Chondrocyte (in vitro differentiated cells): ENCODE measurements at regions not wholly inside any gene's neighbourhood (a gene's known extent, or its start where the extent isn't known, plus 50 kb on each side); places are given as distances from the start of the nearest gene placed in this dataset.

Experiments
- DNase-seq: peaks from one replicate; pipeline ENCODE4 v3.0.0; 2021; ENCODE audit warnings: mixed read lengths, low spot score
- H3K27ac Mint-ChIP-seq: one replicate; pipeline ENCODE4 v1.8.0; 2021; ENCODE audit warnings: mild to moderate bottlenecking, moderate library complexity, mixed read lengths; ENCODE audit not compliant: unreplicated experiment
- H3K27me3 Mint-ChIP-seq: 2 replicates; pipeline ENCODE4 v1.8.0; 2021; ENCODE audit warnings: low read depth, mixed read lengths
- H3K36me3 Mint-ChIP-seq: 2 replicates; pipeline ENCODE4 v1.8.0; 2021; ENCODE audit warnings: low read depth, mixed read lengths
- H3K4me1 Mint-ChIP-seq: 2 replicates; pipeline ENCODE4 v1.8.0; 2021; ENCODE audit warnings: low read depth, mild to moderate bottlenecking, mixed read lengths
- H3K4me3 Mint-ChIP-seq: one replicate; pipeline ENCODE4 v1.8.0; 2021; ENCODE audit warnings: mild to moderate bottlenecking, moderate library complexity, mixed read lengths; ENCODE audit not compliant: unreplicated experiment
- H3K9me3 Mint-ChIP-seq: 2 replicates; pipeline ENCODE4 v1.8.0; 2021; ENCODE audit warnings: low read depth, mixed read lengths
- TF ChIP-seq, protein P1 (sequence below): fragments of 200-600 bp; sonication (generic); IDR thresholded peaks from 2 replicates; pipeline ENCODE4 v1.5.0; 2021; ENCODE audit warnings: antibody characterized with exemption, mild to moderate bottlenecking, moderate library complexity

DNA sequence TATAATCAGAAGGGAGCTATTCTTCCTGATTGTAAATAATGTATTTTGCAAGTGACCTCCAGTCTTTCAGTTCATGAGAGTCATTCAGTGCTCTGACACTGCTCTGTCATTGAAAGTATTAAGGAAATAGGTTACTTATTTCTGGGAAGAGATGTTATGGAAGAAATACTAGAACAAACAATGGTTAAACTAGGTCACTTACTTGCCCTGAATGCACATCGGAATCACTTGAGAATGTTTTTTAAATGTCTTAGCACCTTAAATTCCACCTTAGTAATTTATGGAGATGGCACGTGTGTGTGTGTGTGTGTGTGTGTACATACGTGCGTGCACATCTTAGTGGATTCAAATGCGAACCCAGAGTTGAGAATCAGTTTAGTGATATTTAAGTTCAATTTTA lies 126.6 kb upstream of the KCNH7 start:
- Mint-ChIP-seq H3K4me3 (no peak overlapping the region), H3K9me3 (peaks cover 10% of the 10 kb centered on the region), H3K36me3 (no peaks in the 10 kb centered on the region), H3K27ac (no peak overlapping the region), H3K4me1 (no peaks in the 10 kb centered on the region), H3K27me3 (peaks cover 2% of the 10 kb centered on the region)
- TF ChIP-seq, protein P1, sequence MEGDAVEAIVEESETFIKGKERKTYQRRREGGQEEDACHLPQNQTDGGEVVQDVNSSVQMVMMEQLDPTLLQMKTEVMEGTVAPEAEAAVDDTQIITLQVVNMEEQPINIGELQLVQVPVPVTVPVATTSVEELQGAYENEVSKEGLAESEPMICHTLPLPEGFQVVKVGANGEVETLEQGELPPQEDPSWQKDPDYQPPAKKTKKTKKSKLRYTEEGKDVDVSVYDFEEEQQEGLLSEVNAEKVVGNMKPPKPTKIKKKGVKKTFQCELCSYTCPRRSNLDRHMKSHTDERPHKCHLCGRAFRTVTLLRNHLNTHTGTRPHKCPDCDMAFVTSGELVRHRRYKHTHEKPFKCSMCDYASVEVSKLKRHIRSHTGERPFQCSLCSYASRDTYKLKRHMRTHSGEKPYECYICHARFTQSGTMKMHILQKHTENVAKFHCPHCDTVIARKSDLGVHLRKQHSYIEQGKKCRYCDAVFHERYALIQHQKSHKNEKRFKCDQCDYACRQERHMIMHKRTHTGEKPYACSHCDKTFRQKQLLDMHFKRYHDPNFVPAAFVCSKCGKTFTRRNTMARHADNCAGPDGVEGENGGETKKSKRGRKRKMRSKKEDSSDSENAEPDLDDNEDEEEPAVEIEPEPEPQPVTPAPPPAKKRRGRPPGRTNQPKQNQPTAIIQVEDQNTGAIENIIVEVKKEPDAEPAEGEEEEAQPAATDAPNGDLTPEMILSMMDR = no peak
- no peak for DNase-seq

GRCh38 chr2:162964513-162964912 lies 125.9 kb upstream of the KCNH7 start:
- H3K27me3 Mint-ChIP-seq = peaks cover 2% of the 10 kb centered on the region
- H3K36me3 Mint-ChIP-seq = no peaks in the 10 kb centered on the region
- H3K4me1 Mint-ChIP-seq = no peaks in the 10 kb centered on the region
- TF ChIP-seq, protein P1 = no peak
- H3K9me3 Mint-ChIP-seq = peaks cover 10% of the 10 kb centered on the region
- H3K27ac Mint-ChIP-seq = no peak overlapping the region
- DNase-seq = no peak
- H3K4me3 Mint-ChIP-seq = no peak overlapping the region

DNA sequence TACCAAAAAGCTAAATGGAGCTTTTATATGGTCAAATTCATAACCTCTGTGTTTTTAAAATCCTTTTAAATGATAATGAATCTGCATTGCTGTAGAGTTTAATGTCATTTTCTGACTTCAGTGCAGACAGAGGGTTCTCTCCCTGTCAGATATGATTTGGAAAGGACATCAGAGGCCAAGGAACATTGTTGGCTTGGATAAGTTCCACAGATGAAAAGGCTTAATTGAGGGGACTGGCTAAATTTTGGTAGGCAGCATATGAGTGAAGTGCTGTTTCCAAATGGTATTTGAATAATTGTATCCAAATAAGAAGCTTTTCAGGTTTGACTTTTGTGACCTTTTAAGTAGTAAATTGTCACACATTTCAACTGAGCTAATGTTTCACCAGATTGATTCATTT lies 124.6 kb upstream of the KCNH7 start:
- Mint-ChIP-seq H3K27ac (no peak overlapping the region), H3K4me3 (no peak overlapping the region), H3K4me1 (no peaks in the 10 kb centered on the region), H3K27me3 (peaks cover 12% of the 10 kb centered on the region), H3K36me3 (no peaks in the 10 kb centered on the region), H3K9me3 (peaks cover 10% of the 10 kb centered on the region)
- no peak for DNase-seq
- TF ChIP-seq, protein P1 = no peak

DNA sequence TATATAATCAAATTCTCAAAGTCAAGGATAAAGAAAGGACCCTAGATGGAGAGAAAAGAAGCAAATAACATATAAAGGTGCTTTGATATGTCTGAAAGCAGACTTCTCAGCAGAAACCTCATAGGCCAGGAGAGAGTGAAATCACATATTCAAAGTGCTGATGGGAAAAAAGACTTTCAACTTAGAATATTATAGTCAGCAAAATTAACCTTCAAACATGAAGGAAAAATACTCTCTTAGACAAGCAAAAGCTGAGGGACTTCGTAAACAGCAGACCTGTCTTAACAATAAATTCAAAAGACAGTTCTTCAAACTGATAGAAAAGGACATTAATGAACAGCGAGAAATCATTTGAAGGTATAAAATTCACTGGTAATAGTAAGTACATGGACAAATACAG lies 107.2 kb upstream of the KCNH7 start:
- DNase-seq = no peak
- TF ChIP-seq, protein P1 = no peak
- Mint-ChIP-seq H3K4me3 (no peak overlapping the region), H3K36me3 (peaks cover 2% of the 10 kb centered on the region), H3K27ac (no peak overlapping the region), H3K4me1 (no peaks in the 10 kb centered on the region), H3K27me3 (no peaks in the 10 kb centered on the region), H3K9me3 (peaks cover 45% of the 10 kb centered on the region)

- H3K4me1 Mint-ChIP-seq = no peaks in the 10 kb centered on the region
- H3K36me3 Mint-ChIP-seq = peaks cover 2% of the 10 kb centered on the region
- no peak for DNase-seq
- H3K4me3 Mint-ChIP-seq = no peak overlapping the region
- H3K9me3 Mint-ChIP-seq = peaks cover 32% of the 10 kb centered on the region
- TF ChIP-seq, protein P1 = no peak
- no peak overlapping the region for H3K27ac Mint-ChIP-seq
- H3K27me3 Mint-ChIP-seq = no peaks in the 10 kb centered on the region
Observed at GRCh38 chr2:162938387-162938786, 99.8 kb upstream of the KCNH7 start.
